Liver (tissue), 8 donors: ENCODE measurements at regions not wholly inside any gene's neighbourhood (a gene's known extent, or its start where the extent isn't known, plus 50 kb on each side); places are given as distances from the start of the nearest gene placed in this dataset.

Experiments
- DNase-seq: peaks from one replicate; pipeline ENCODE4 v3.0.0-alpha.2; 2017; ENCODE audit warnings: low spot score
- H3K27ac ChIP-seq, 2 donors: one replicate each; pipeline ENCODE4 v1.7.0; 2013; ENCODE audit warnings: inconsistent platforms in 2 of 2, low read length in 2 of 2, control low read depth in 1 of 2, low read depth in 1 of 2, mild to moderate bottlenecking in 1 of 2
- H3K27me3 ChIP-seq, 4 donors: one replicate each; pipeline versions ENCODE4 v1.6.1 to v1.7.0; 2013; ENCODE audit warnings: low read length in 3 of 4, inconsistent platforms in 1 of 4, mild to moderate bottlenecking in 1 of 4, moderate library complexity in 1 of 4; ENCODE audit not compliant: control insufficient read depth in 4 of 4, insufficient read depth in 4 of 4
- H3K36me3 ChIP-seq, 4 donors: one replicate each; pipeline versions ENCODE4 v1.6.1 to v1.7.0; 2013; ENCODE audit warnings: low read length in 3 of 4, mild to moderate bottlenecking in 3 of 4, low read depth in 1 of 4, moderate library complexity in 1 of 4; ENCODE audit not compliant: control insufficient read depth in 4 of 4, insufficient read depth in 3 of 4
- H3K4me1 ChIP-seq, 4 donors: one replicate each; pipeline versions ENCODE4 v1.6.1 to v1.7.0; 2013; ENCODE audit warnings: low read length in 3 of 4, mild to moderate bottlenecking in 3 of 4, moderate library complexity in 1 of 4; ENCODE audit not compliant: control insufficient read depth in 4 of 4, insufficient read depth in 4 of 4
- H3K4me3 ChIP-seq, 3 donors: one replicate each; pipeline versions ENCODE4 v1.6.1 to v1.7.0; 2013; ENCODE audit warnings: low read length in 3 of 3, control low read depth in 1 of 3, low read depth in 1 of 3, mild to moderate bottlenecking in 1 of 3
- H3K9ac ChIP-seq, 2 donors: one replicate each; pipeline ENCODE4 v1.7.0; 2013; ENCODE audit warnings: low read length in 2 of 2, mild to moderate bottlenecking in 2 of 2, moderate library complexity in 2 of 2, control low read depth in 1 of 2, low read depth in 1 of 2
- H3K9me3 ChIP-seq, 4 donors: one replicate each; pipeline versions ENCODE4 v1.6.1 to v1.7.0; 2013; ENCODE audit warnings: low read length in 3 of 4; ENCODE audit not compliant: control insufficient read depth in 4 of 4
- EGR1 ChIP-seq, 2 donors: IDR thresholded peaks; 2 replicates each; pipeline ENCODE4 v1.6.1; 2016 to 2018; ENCODE audit warnings: antibody characterized with exemption in 2 of 2, low read depth in 2 of 2
- FOXA1 ChIP-seq: IDR thresholded peaks from 2 replicates; pipeline ENCODE4 v1.6.1; 2016; ENCODE audit warnings: antibody characterized with exemption
- FOXA2 ChIP-seq: IDR thresholded peaks from 2 replicates; pipeline ENCODE4 v1.6.1; 2016; ENCODE audit warnings: antibody characterized with exemption
- GABPA ChIP-seq, 2 donors: IDR thresholded peaks in 1 of 2; conservative IDR thresholded peaks in 1 of 2; 2 replicates each; pipeline ENCODE4 v1.6.1; 2016; ENCODE audit warnings: antibody characterized with exemption in 2 of 2, mild to moderate bottlenecking in 1 of 2, moderate library complexity in 1 of 2
- HNF4A ChIP-seq, 2 donors: conservative IDR thresholded peaks; 2 replicates each; pipeline ENCODE4 v1.6.1; 2016; ENCODE audit warnings: antibody characterized with exemption in 2 of 2, mild to moderate bottlenecking in 2 of 2
- HNF4G ChIP-seq: IDR thresholded peaks from 2 replicates; pipeline ENCODE4 v1.6.1; 2016; ENCODE audit warnings: antibody characterized with exemption
- JUND ChIP-seq, 2 donors: IDR thresholded peaks; 2 replicates each; pipeline ENCODE4 v1.6.1; 2016; ENCODE audit warnings: antibody characterized with exemption in 2 of 2
- NR2F2 ChIP-seq: IDR thresholded peaks from 2 replicates; pipeline ENCODE4 v1.6.1; 2016; ENCODE audit warnings: antibody characterized with exemption
- RAD21 ChIP-seq, 2 donors: IDR thresholded peaks; 2 replicates each; pipeline ENCODE4 v1.6.1; 2016; ENCODE audit warnings: antibody characterized with exemption in 2 of 2, mild to moderate bottlenecking in 2 of 2
- RXRA ChIP-seq, 2 donors: IDR thresholded peaks; 2 replicates each; pipeline ENCODE4 v1.6.1; 2017 to 2018; ENCODE audit warnings: antibody characterized with exemption in 2 of 2, mild to moderate bottlenecking in 1 of 2
- SP1 ChIP-seq: IDR thresholded peaks from 2 replicates; pipeline ENCODE4 v1.6.1; 2018; ENCODE audit warnings: antibody characterized with exemption, mild to moderate bottlenecking
- TAF1 ChIP-seq: conservative IDR thresholded peaks from 2 replicates; pipeline ENCODE4 v1.6.1; 2016; ENCODE audit warnings: antibody characterized with exemption, mild to moderate bottlenecking
- YY1 ChIP-seq: IDR thresholded peaks from 2 replicates; pipeline ENCODE4 v1.6.1; 2016; ENCODE audit warnings: antibody characterized with exemption, mild to moderate bottlenecking
- WGBS: extraction: QIAGEN DNeasy Blood & Tissue Kit; methylation state at CpG from one replicate; pipeline ENCODE4 v1.1.7; 2013; 5-methylcytosine and 5-hydroxymethylcytosine counted together
- TF ChIP-seq, protein P1 (sequence below): IDR thresholded peaks from 2 replicates; pipeline ENCODE4 v1.6.1; 2016; ENCODE audit warnings: antibody characterized with exemption, mild to moderate bottlenecking
- TF ChIP-seq, protein P2 (sequence below): fragments of 150-350 bp; IDR thresholded peaks from 2 replicates; pipeline ENCODE4 v1.5.1; 2017; ENCODE audit warnings: improper control_type of control experiment, low read depth, low read length; ENCODE audit not compliant: missing input control
- TF ChIP-seq, protein P3 (sequence below): IDR thresholded peaks from 2 replicates; pipeline ENCODE4 v1.6.1; 2016; ENCODE audit warnings: antibody characterized with exemption
- TF ChIP-seq, protein P4 (sequence below): IDR thresholded peaks from 2 replicates; pipeline ENCODE4 v1.6.1; 2016; ENCODE audit warnings: antibody characterized with exemption
- donor health status: healthy.
- donor health status: healthy.
- donor health status: healthy.
- donor health status: healthy.
- donor health status: healthy.

DNA sequence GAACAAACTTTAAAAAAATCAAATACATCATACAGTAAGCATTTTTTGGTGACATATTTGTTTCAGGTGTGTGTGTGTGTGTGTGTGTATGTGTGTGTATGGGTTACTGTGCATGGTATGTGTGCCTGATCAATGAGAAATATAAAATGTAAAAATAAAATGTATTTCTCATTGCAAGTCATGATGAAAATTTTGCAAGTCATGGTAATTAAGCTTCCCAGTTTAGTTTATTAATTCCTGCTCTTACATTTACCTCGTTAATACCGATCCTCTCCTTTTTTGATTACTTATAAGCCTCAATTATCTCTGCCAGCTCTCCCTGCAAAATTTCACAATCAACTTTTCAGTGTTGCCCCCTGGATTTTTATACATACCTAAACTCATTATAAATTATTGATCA is 114.6 kb upstream of the ADGRL3 start:
- Histone ChIP-seq H3K4me3 (no peak overlapping the region), H3K4me1 (no peaks in the 10 kb centered on the region), H3K9ac (no peak overlapping the region), H3K27ac (no peak overlapping the region), H3K27me3 (no peaks in the 10 kb centered on the region), H3K9me3 (no peaks in the 10 kb centered on the region), H3K36me3 (no peaks in the 10 kb centered on the region)
- no peak for DNase-seq
- no peak for TF ChIP-seq YY1
- WGBS: 68% methylated on average over 2 of the region's 2 CpGs

DNA sequence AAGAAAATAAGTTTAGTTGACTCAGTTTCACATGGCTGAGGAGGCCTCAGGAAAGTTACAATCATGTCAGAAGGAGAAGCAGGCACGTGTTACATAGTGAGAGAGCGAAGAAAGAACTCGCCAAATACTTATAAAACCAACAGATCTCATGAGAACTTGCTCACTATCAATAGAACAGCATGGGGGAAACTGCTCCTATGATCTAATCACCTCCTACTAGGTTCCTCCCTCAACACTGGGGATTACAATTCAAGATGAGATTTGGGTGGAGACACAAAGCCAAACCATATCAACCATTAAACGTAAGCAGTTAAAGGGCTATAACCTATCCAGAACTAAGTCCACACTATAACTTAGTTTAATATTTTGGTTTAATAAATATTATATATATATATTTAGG is 113.8 kb upstream of the ADGRL3 start:
- H3K36me3 ChIP-seq: no peaks in the 10 kb centered on the region
- H3K4me3 ChIP-seq: no peak overlapping the region
- H3K27me3 ChIP-seq: no peaks in the 10 kb centered on the region
- no peaks in the 10 kb centered on the region for H3K4me1 ChIP-seq
- H3K9me3 ChIP-seq: no peaks in the 10 kb centered on the region
- DNase-seq: no peak
- no peak overlapping the region for H3K27ac ChIP-seq
- 67% methylated on average over 4 of the region's 4 CpGs for WGBS
- no peak overlapping the region for H3K9ac ChIP-seq
- TF ChIP-seq, protein P1, sequence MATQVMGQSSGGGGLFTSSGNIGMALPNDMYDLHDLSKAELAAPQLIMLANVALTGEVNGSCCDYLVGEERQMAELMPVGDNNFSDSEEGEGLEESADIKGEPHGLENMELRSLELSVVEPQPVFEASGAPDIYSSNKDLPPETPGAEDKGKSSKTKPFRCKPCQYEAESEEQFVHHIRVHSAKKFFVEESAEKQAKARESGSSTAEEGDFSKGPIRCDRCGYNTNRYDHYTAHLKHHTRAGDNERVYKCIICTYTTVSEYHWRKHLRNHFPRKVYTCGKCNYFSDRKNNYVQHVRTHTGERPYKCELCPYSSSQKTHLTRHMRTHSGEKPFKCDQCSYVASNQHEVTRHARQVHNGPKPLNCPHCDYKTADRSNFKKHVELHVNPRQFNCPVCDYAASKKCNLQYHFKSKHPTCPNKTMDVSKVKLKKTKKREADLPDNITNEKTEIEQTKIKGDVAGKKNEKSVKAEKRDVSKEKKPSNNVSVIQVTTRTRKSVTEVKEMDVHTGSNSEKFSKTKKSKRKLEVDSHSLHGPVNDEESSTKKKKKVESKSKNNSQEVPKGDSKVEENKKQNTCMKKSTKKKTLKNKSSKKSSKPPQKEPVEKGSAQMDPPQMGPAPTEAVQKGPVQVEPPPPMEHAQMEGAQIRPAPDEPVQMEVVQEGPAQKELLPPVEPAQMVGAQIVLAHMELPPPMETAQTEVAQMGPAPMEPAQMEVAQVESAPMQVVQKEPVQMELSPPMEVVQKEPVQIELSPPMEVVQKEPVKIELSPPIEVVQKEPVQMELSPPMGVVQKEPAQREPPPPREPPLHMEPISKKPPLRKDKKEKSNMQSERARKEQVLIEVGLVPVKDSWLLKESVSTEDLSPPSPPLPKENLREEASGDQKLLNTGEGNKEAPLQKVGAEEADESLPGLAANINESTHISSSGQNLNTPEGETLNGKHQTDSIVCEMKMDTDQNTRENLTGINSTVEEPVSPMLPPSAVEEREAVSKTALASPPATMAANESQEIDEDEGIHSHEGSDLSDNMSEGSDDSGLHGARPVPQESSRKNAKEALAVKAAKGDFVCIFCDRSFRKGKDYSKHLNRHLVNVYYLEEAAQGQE: no peak
- TF ChIP-seq FOXA2: no peak
- no peak for TF ChIP-seq YY1
- TF ChIP-seq HNF4G: no peak
- TF ChIP-seq RAD21 (IDR thresholded peaks at IDR 0.05): no peak
- no peak for TF ChIP-seq NR2F2
- TF ChIP-seq, protein P2, sequence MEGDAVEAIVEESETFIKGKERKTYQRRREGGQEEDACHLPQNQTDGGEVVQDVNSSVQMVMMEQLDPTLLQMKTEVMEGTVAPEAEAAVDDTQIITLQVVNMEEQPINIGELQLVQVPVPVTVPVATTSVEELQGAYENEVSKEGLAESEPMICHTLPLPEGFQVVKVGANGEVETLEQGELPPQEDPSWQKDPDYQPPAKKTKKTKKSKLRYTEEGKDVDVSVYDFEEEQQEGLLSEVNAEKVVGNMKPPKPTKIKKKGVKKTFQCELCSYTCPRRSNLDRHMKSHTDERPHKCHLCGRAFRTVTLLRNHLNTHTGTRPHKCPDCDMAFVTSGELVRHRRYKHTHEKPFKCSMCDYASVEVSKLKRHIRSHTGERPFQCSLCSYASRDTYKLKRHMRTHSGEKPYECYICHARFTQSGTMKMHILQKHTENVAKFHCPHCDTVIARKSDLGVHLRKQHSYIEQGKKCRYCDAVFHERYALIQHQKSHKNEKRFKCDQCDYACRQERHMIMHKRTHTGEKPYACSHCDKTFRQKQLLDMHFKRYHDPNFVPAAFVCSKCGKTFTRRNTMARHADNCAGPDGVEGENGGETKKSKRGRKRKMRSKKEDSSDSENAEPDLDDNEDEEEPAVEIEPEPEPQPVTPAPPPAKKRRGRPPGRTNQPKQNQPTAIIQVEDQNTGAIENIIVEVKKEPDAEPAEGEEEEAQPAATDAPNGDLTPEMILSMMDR: no peak
- TF ChIP-seq HNF4A (conservative IDR thresholded peaks at IDR 0.05): no peak
- TF ChIP-seq RXRA (IDR thresholded peaks at IDR 0.05): no peak
- TF ChIP-seq SP1: no peak
- no peak for TF ChIP-seq TAF1
- no peak for TF ChIP-seq JUND (IDR thresholded peaks at IDR 0.05)
- TF ChIP-seq FOXA1: no peak
- TF ChIP-seq EGR1 (IDR thresholded peaks at IDR 0.05; ENCODE audit: low read depth in 2 of 2): no peak
- TF ChIP-seq, protein P3, sequence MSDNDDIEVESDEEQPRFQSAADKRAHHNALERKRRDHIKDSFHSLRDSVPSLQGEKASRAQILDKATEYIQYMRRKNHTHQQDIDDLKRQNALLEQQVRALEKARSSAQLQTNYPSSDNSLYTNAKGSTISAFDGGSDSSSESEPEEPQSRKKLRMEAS: no peak

DNA sequence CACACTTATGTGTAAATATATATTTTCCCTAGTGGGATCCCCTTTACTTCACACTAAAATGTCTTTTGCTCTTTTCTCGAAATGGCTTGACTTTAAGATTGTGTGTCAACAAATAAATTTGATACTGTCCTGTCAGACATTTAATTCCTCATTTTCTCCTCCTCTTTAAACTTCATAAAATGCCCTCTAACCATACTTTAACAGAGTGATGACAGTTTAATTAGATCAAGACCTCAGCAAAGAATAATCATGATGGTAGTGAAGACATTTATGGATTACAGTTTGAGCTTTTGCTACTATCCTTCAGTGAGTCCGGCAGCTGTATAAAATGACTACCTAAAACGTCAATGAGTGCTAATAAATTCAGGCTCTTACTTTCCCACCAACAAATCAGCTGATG is 113.1 kb upstream of the ADGRL3 start:
- H3K27ac ChIP-seq: no peak overlapping the region
- no peaks in the 10 kb centered on the region for H3K4me1 ChIP-seq
- no peaks in the 10 kb centered on the region for H3K36me3 ChIP-seq
- H3K9ac ChIP-seq: no peak overlapping the region
- 61% methylated on average over 3 of the region's 3 CpGs for WGBS
- no peaks in the 10 kb centered on the region for H3K27me3 ChIP-seq
- no peak for DNase-seq
- H3K4me3 ChIP-seq: no peak overlapping the region
- no peaks in the 10 kb centered on the region for H3K9me3 ChIP-seq
- TF ChIP-seq SP1: no peak
- no peak for TF ChIP-seq RAD21 (IDR thresholded peaks at IDR 0.05)
- TF ChIP-seq GABPA (IDR thresholded peaks at IDR 0.05 in 1 of 2, conservative IDR thresholded peaks at IDR 0.05 in 1 of 2): no peak
- no peak for TF ChIP-seq YY1
- TF ChIP-seq, protein P4, sequence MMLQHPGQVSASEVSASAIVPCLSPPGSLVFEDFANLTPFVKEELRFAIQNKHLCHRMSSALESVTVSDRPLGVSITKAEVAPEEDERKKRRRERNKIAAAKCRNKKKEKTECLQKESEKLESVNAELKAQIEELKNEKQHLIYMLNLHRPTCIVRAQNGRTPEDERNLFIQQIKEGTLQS: no peak
